ENCODE measurements at regions not wholly inside any gene's neighbourhood (a gene's known extent, or its start where the extent isn't known, plus 50 kb on each side); places are given as distances from the start of the nearest gene placed in this dataset.

DNA sequence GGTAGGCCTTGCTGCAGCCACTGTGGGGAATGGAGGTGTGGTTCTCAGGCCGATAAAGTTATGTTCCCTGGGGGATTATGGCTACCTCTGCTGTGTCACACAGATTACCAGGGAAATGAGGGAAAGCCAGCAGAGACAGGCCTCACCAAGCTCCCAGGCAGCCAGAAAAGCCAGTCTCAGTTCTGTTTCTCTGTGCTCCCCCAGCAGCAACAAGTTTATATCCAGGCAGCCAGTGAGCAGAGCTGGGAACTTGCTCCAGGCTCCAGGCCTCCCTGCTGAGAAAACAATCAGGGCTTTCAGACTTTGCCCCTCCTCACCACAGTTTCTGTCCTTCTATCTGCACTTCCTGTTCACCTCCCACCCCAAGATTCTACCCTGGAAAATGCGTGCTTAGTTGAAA, 596.6 kb upstream of the GYPC start:
- H3K4me1 ChIP-seq: no peaks in the 10 kb centered on the region
- no peaks in the 10 kb centered on the region for H3K36me3 ChIP-seq
- 50 to 51% methylated on average over 2 of the region's 2 CpGs for WGBS, 2 donors (ENCODE audit: low coverage in 1 of 2)
- H3K27ac ChIP-seq: no peak overlapping the region
- peaks cover 0 to 39% (median 0%) of the 10 kb centered on the region in 3 donors for H3K9me3 ChIP-seq
- no peak for ATAC-seq
- H3K27me3 ChIP-seq: peaks cover 3% of the 10 kb centered on the region
- TF ChIP-seq, protein P1, sequence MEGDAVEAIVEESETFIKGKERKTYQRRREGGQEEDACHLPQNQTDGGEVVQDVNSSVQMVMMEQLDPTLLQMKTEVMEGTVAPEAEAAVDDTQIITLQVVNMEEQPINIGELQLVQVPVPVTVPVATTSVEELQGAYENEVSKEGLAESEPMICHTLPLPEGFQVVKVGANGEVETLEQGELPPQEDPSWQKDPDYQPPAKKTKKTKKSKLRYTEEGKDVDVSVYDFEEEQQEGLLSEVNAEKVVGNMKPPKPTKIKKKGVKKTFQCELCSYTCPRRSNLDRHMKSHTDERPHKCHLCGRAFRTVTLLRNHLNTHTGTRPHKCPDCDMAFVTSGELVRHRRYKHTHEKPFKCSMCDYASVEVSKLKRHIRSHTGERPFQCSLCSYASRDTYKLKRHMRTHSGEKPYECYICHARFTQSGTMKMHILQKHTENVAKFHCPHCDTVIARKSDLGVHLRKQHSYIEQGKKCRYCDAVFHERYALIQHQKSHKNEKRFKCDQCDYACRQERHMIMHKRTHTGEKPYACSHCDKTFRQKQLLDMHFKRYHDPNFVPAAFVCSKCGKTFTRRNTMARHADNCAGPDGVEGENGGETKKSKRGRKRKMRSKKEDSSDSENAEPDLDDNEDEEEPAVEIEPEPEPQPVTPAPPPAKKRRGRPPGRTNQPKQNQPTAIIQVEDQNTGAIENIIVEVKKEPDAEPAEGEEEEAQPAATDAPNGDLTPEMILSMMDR (IDR thresholded peaks at IDR 0.05): no peak
- TF ChIP-seq EP300 (IDR thresholded peaks at IDR 0.05) (no peak), POLR2A (IDR thresholded peaks at IDR 0.05) (no peak), POLR2AphosphoS5 (IDR thresholded peaks at IDR 0.05) (no peak)
- no peak overlapping the region for H3K4me3 ChIP-seq

DNA sequence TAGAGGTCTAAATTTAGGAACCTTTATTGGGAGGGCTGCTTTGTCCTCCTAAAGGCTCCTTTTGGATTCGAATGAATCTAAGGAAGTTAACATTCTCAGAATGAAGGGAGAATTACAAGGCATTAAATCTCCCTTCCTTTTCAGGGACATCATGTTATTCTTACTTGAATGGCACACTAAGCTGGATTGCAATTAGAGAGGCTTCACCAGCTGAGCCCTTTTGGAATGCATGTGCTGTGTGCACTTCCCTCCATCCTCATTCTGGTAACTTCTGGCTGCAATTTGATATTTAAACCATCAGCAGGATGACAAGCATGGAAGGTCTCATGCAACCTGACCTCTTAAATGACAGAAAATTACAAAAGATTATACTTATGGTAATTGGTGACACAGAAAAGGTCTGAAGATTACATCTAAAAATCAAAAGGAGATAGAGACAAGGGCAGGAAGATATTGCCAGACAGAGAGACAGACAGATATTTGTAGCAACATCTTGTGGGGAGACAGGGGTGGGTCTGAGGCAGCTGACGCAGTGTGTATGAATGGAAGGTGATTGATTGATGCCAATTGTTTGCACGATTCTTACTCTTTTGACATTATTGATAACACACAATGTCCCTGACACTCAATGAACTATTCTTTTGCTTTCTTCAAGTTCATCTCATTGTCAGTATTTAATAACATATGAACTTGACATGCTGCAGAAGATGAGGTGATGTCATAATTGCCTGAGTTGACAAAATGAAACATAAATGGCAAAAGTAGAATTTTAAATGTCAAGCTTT, 570.8 kb upstream of the GYPC start:
- H3K9me3 ChIP-seq: no peaks in the 10 kb centered on the region
- TF ChIP-seq, protein P1 (IDR thresholded peaks at IDR 0.05): no peak
- no peak for TF ChIP-seq POLR2AphosphoS5 (IDR thresholded peaks at IDR 0.05)
- no peak for TF ChIP-seq POLR2A (IDR thresholded peaks at IDR 0.05)
- no peak for TF ChIP-seq EP300 (IDR thresholded peaks at IDR 0.05)

DNA sequence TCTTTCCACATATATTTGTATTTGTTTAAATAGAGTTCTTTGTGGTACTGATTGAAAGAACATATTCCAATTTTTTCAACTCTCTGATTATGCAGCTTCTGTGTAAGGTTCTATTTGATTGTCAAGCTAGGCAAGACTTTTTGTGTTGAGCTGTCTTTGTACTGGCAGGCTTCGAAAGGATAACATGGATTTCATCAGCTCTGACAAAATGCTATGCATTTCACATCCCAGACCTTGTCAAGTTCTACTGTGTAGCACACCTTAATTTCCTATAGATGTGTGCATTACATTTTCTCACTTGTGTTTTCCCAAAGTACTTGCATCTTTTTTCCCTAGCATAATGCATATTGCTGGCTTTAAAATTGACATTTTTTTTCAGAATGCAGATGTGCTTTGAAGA, 555.0 kb upstream of the GYPC start:
- Histone ChIP-seq H3K4me3 (no peak overlapping the region), H3K27me3 (no peaks in the 10 kb centered on the region), H3K4me1 (no peaks in the 10 kb centered on the region), H3K9me3 (peaks cover 0 to 8% (median 0%) of the 10 kb centered on the region in 3 donors), H3K36me3 (no peaks in the 10 kb centered on the region), H3K27ac (no peak overlapping the region)
- no peak for ATAC-seq
- 33 to 53% methylated on average over 1 of the region's 1 CpG for WGBS, 2 donors (ENCODE audit: low coverage in 1 of 2)
- TF ChIP-seq POLR2AphosphoS5 (IDR thresholded peaks at IDR 0.05) (no peak), POLR2A (IDR thresholded peaks at IDR 0.05) (no peak), EP300 (IDR thresholded peaks at IDR 0.05) (no peak)
- TF ChIP-seq, protein P1 (IDR thresholded peaks at IDR 0.05): no peak

More for the DNA sequence above, 570.8 kb upstream of the GYPC start:
- Histone ChIP-seq H3K27me3 (no peaks in the 10 kb centered on the region), H3K4me1 (no peaks in the 10 kb centered on the region), H3K4me3 (no peak overlapping the region), H3K36me3 (no peaks in the 10 kb centered on the region), H3K27ac (no peak overlapping the region)
- no peak for ATAC-seq
- 43 to 59% methylated on average over 3 of the region's 3 CpGs for WGBS, 2 donors (ENCODE audit: low coverage in 1 of 2)

DNA sequence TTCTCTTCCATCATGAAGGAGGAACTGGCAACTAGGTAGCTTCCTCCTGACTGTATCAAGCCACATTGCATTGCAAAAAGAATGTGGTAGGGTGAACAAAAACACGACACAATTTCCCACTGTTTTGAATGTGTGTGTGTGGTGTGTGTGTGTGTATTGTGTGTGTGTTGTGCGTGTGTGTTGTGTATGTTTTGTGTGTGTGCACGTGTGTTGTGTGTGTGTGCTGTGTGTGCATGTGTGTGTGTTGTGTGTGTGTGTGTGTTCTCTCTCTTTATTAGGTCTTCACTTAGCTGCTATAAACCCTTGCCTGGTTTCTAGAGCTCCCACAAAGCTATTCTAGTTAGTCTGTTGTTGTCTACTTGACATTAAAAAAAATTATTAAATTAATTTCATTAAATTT, 550.0 kb upstream of the GYPC start:
- TF ChIP-seq, protein P1 (IDR thresholded peaks at IDR 0.05): no peak
- TF ChIP-seq POLR2A (IDR thresholded peaks at IDR 0.05) (no peak), POLR2AphosphoS5 (IDR thresholded peaks at IDR 0.05) (no peak), EP300 (IDR thresholded peaks at IDR 0.05) (no peak)
- 77 to 80% methylated on average over 1 to 3 of the region's 3 CpGs for WGBS, 2 donors (ENCODE audit: low coverage in 1 of 2)
- H3K36me3 ChIP-seq: no peaks in the 10 kb centered on the region
- no peaks in the 10 kb centered on the region for H3K4me1 ChIP-seq
- H3K4me3 ChIP-seq: no peak overlapping the region
- peaks cover 0 to 8% (median 0%) of the 10 kb centered on the region in 3 donors for H3K9me3 ChIP-seq
- ATAC-seq: no peak
- H3K27me3 ChIP-seq: no peaks in the 10 kb centered on the region
- H3K27ac ChIP-seq: no peak overlapping the region

DNA sequence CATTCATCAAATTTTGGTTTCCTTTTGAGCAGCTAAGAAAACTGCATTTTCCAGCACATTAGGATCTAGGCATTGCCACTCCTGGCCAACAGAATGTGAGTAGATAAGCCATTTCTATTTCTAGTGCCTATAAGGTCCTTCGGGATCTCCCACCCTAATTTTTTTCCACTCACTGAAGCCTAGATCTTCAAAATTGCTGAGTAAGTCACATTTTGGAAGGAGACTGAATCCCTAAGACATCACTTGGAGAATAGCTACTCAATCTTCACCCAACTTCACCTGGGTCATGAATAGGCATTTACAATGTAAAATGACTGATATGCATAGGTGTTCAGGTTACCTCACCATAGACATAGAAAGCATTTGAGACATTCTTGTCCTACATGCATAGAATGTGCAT, 548.1 kb upstream of the GYPC start:
- H3K27ac ChIP-seq: no peak overlapping the region
- peaks cover 0 to 8% (median 0%) of the 10 kb centered on the region in 3 donors for H3K9me3 ChIP-seq
- H3K4me1 ChIP-seq: no peaks in the 10 kb centered on the region
- no peaks in the 10 kb centered on the region for H3K27me3 ChIP-seq
- no peaks in the 10 kb centered on the region for H3K36me3 ChIP-seq
- H3K4me3 ChIP-seq: no peak overlapping the region
- no peak for ATAC-seq
- no peak for TF ChIP-seq EP300 (IDR thresholded peaks at IDR 0.05)
- TF ChIP-seq POLR2A (IDR thresholded peaks at IDR 0.05): no peak
- TF ChIP-seq POLR2AphosphoS5 (IDR thresholded peaks at IDR 0.05): no peak
- TF ChIP-seq, protein P1 (IDR thresholded peaks at IDR 0.05): no peak
- 100% methylated on average over 1 of the region's 1 CpG for WGBS, 2 donors (ENCODE audit: low coverage in 1 of 2)
